Endothelial cell of umbilical vein (primary cell): ENCODE measurements at regions not wholly inside any gene's neighbourhood (a gene's known extent, or its start where the extent isn't known, plus 50 kb on each side); places are given as distances from the start of the nearest gene placed in this dataset.

ENCODE experiments used
- BruUV-seq: library from RNA; stranded (reverse); fragments of 400-500 nt; replicated peaks from 2 replicates; lab custom pipeline; 2021; lab: Mats Ljungman, UMichigan
- CTCF ChIA-PET: fragments of 300-600, 350-600 bp; sonication (Branson Sonifier 250); formaldehyde crosslinking; loops from one replicate; lab custom pipeline; 2021; ENCODE audit warnings: antibody characterized with exemption, inconsistent platforms; lab: Charles Lee
- POLR2A ChIA-PET: fragments of 300-600, 350-600 bp; sonication (Branson Sonifier 250); formaldehyde crosslinking; loops from one replicate; lab custom pipeline; 2021; ENCODE audit warnings: antibody characterized with exemption, inconsistent platforms; lab: Charles Lee
- DNase-seq: peaks from one replicate; pipeline ENCODE4 v3.0.0-alpha.2; 2011; ENCODE audit warnings: low read depth, low spot score
- FAIRE-seq: peaks from 2 replicates; lab custom pipeline; 2011; peaks lifted over from hg19 to GRCh38; lab: Jason Lieb, UNC
- H2AFZ ChIP-seq: 2 replicates; pipeline ENCODE4 v1.6.0; 2012; ENCODE audit warnings: low read depth, low read length, control low read depth, inconsistent platforms
- H3K27ac ChIP-seq: 2 replicates; pipeline ENCODE4 v1.5.1; 2011; ENCODE audit warnings: low read depth, mild to moderate bottlenecking, control low read depth, low read length, moderate library complexity; ENCODE audit not compliant: insufficient read depth
- H3K27me3 ChIP-seq, 2 experiments: 2 replicates each; pipeline versions ENCODE4 v1.6.0 to v1.6.1; 2011; ENCODE audit warnings: low read length in 2 of 2, mixed read lengths in 1 of 2; ENCODE audit not compliant: control insufficient read depth in 2 of 2, insufficient read depth in 2 of 2
- H3K36me3 ChIP-seq, 2 experiments: 2 replicates in 1 of 2; 3 replicates in 1 of 2; pipeline ENCODE4 v1.5.1; 2011; ENCODE audit warnings: low read length in 2 of 2, mild to moderate bottlenecking in 1 of 2, moderate library complexity in 1 of 2; ENCODE audit not compliant: control insufficient read depth in 2 of 2, insufficient read depth in 2 of 2; ENCODE audit errors: extremely low read depth in 1 of 2
- H3K4me1 ChIP-seq: 3 replicates; pipeline ENCODE4 v1.5.1; 2011; ENCODE audit warnings: mild to moderate bottlenecking, low read length; ENCODE audit not compliant: control insufficient read depth, insufficient read depth; ENCODE audit errors: extremely low read depth
- H3K4me2 ChIP-seq: 2 replicates; pipeline ENCODE4 v1.6.1; 2011; ENCODE audit warnings: low read length, control low read depth, mixed read lengths; ENCODE audit not compliant: insufficient read depth
- H3K4me3 ChIP-seq, 3 experiments: fragments of 200-600 bp in 1 of 3; sonication (generic), shearing (Covaris generic) in 1 of 3; replicated peaks in 1 of 3; 2 replicates each; pipeline ENCODE4 v1.5.1; 2011 to 2016; ENCODE audit warnings: control low read depth in 3 of 3, low read length in 3 of 3, mild to moderate bottlenecking in 2 of 3, inconsistent platforms in 1 of 3, low read depth in 1 of 3, moderate library complexity in 1 of 3; ENCODE audit not compliant: insufficient read depth in 1 of 3
- H3K79me2 ChIP-seq: 2 replicates; pipeline ENCODE4 v1.6.0; 2012; ENCODE audit warnings: low read length, inconsistent platforms; ENCODE audit not compliant: control insufficient read depth, insufficient read depth
- H3K9ac ChIP-seq: replicated peaks from 2 replicates; pipeline ENCODE3; 2011; ENCODE audit warnings: low read length, control low read depth; ENCODE audit not compliant: insufficient read depth; ENCODE audit errors: extremely low read depth
- H3K9me1 ChIP-seq: replicated peaks from 3 replicates; pipeline ENCODE4 v1.6.0; 2011; ENCODE audit warnings: mild to moderate bottlenecking, low read length; ENCODE audit not compliant: control insufficient read depth, insufficient read depth; ENCODE audit errors: extremely low read depth
- H3K9me3 ChIP-seq: replicated peaks from 2 replicates; pipeline ENCODE4 v1.5.1; 2012; ENCODE audit warnings: low read length, inconsistent platforms; ENCODE audit not compliant: control insufficient read depth, insufficient read depth
- H4K20me1 ChIP-seq: replicated peaks from 2 replicates; pipeline ENCODE3; 2011; ENCODE audit warnings: mild to moderate bottlenecking, low read length; ENCODE audit not compliant: control insufficient read depth, insufficient read depth; ENCODE audit errors: extremely low read depth
- CTCF ChIP-seq, 2 donors: IDR thresholded peaks; 1 replicate in 1 of 2; 2 replicates in 1 of 2; pipeline ENCODE4 v1.5.1; 2011; ENCODE audit warnings: low read length in 2 of 2, mild to moderate bottlenecking in 2 of 2, moderate library complexity in 2 of 2, control low read depth in 1 of 2, inconsistent platforms in 1 of 2, low read depth in 1 of 2; ENCODE audit not compliant: insufficient read depth in 1 of 2; ENCODE audit errors: extremely low read depth in 1 of 2
- EZH2 ChIP-seq: IDR thresholded peaks from 2 replicates; pipeline ENCODE4 v1.6.1; 2012; ENCODE audit warnings: borderline replicate concordance, low read depth, mild to moderate bottlenecking, moderate library complexity, low read length, inconsistent platforms; ENCODE audit not compliant: severe bottlenecking
- FOS ChIP-seq: IDR thresholded peaks from 2 replicates; pipeline ENCODE4 v1.6.1; 2011; ENCODE audit warnings: mild to moderate bottlenecking, low read length, moderate library complexity, borderline replicate concordance; ENCODE audit not compliant: insufficient read depth
- GATA2 ChIP-seq: IDR thresholded peaks from 2 replicates; pipeline ENCODE4 v1.7.0; 2011; ENCODE audit warnings: low read depth, mild to moderate bottlenecking, moderate library complexity, mixed read lengths, low read length; ENCODE audit not compliant: insufficient read length, insufficient read depth
- JUN ChIP-seq: IDR thresholded peaks from 2 replicates; pipeline ENCODE4 v1.6.1; 2011; ENCODE audit warnings: borderline replicate concordance, low read depth; ENCODE audit not compliant: insufficient read length, insufficient read depth
- MAX ChIP-seq: IDR thresholded peaks from 2 replicates; pipeline ENCODE4 v1.6.1; 2011; ENCODE audit not compliant: insufficient read depth, insufficient read length
- MYC ChIP-seq: IDR thresholded peaks from one replicate; pipeline ENCODE4 v1.6.1; 2011; ENCODE audit warnings: mild to moderate bottlenecking, low read depth, low read length
- POLR2A ChIP-seq: IDR thresholded peaks from 2 replicates; pipeline ENCODE4 v1.6.1; 2012; ENCODE audit warnings: low read depth, mild to moderate bottlenecking, control low read depth, low read length
- POLR2AphosphoS5 ChIP-seq: IDR thresholded peaks from 2 replicates; pipeline ENCODE4 v1.6.1; 2012; ENCODE audit warnings: low read depth, mild to moderate bottlenecking, control low read depth, low read length, moderate library complexity; ENCODE audit not compliant: insufficient read depth
- dilution Hi-C: fragments of 300-500 bp; cut with MboI; formaldehyde crosslinking; loops from one replicate; pipeline ENCODE4 v1.15.0; 2019; ENCODE audit warnings: low sequenced_read_pairs; ENCODE audit not compliant: extremely low pct_ligation_motif_present
- intact Hi-C: fragments of 100-400 bp; cut with micrococcal nuclease; formaldehyde crosslinking; loops from one replicate; pipeline ENCODE4 v1.10.0; 2022

- H3K9me1 ChIP-seq = no peaks in the 10 kb centered on the region
- no peak overlapping the region for H3K9ac ChIP-seq
- H3K27ac ChIP-seq = no peak overlapping the region
- DNase-seq = no peak
- no peaks in the 10 kb centered on the region for H3K4me1 ChIP-seq
- no peaks in the 10 kb centered on the region for H3K27me3 ChIP-seq
- TF ChIP-seq GATA2 (no peak), POLR2A (no peak), CTCF (IDR thresholded peaks at IDR 0.05; ENCODE audit: extremely low read depth in 1 of 2, insufficient read depth in 1 of 2, low read depth in 1 of 2, low read length in 2 of 2) (no peak), POLR2AphosphoS5 (no peak), EZH2 (no peak), MAX (no peak), MYC (no peak), FOS (no peak), JUN (no peak)
- no peaks in the 10 kb centered on the region for H3K36me3 ChIP-seq
- ChIA-PET CTCF (no interaction called here), POLR2A (no interaction called here)
- no peak overlapping the region for H3K4me3 ChIP-seq
- no peaks in the 10 kb centered on the region for H3K9me3 ChIP-seq
- no peaks in the 10 kb centered on the region for H3K79me2 ChIP-seq
- FAIRE-seq = no peak
- intact Hi-C loops = no loop called here
- no peaks in the 10 kb centered on the region for H4K20me1 ChIP-seq
- H3K4me2 ChIP-seq = no peak overlapping the region
- dilution Hi-C loops = no loop called here
- H2AFZ ChIP-seq = no peak overlapping the region
- no TSS peak for BruUV-seq
Measured at GRCh38 chr13:111893071-111893606, 173.8 kb upstream of the SOX1 start.
